Lower lobe of right lung (tissue), 2 donors: ENCODE measurements at regions not wholly inside any gene's neighbourhood (a gene's known extent, or its start where the extent isn't known, plus 50 kb on each side); places are given as distances from the start of the nearest gene placed in this dataset.
"Not testable (repeated sequence)": the region's sequence is repeated elsewhere in the genome, so short reads cannot be mapped to it uniquely, and the experiment has no call there.

ENCODE experiments used
- ATAC-seq, 2 donors: fragments of 200-7000 bp; cut with Tn5 transposase; one replicate each; pipeline ENCODE4 v1.9.1; 2020 to 2022; ENCODE audit warnings: mild to moderate bottlenecking in 2 of 2, moderate library complexity in 2 of 2
- DNase-seq: peaks from one replicate; pipeline ENCODE4 v3.0.0-alpha.2; 2020
- H3K27ac ChIP-seq: fragments of 200-600 bp; one replicate; pipeline ENCODE4 v1.8.0; 2022
- H3K27me3 ChIP-seq: fragments of 200-600 bp; one replicate; pipeline ENCODE4 v1.8.0; 2022; ENCODE audit warnings: low read depth
- H3K36me3 ChIP-seq: fragments of 200-600 bp; one replicate; pipeline ENCODE4 v1.8.0; 2022; ENCODE audit warnings: mild to moderate bottlenecking
- H3K4me1 ChIP-seq: fragments of 200-600 bp; one replicate; pipeline ENCODE4 v1.8.0; 2022
- H3K4me3 ChIP-seq: fragments of 200-600 bp; one replicate; pipeline ENCODE4 v1.8.0; 2022; ENCODE audit warnings: mild to moderate bottlenecking
- H3K9me3 ChIP-seq: fragments of 200-600 bp; one replicate; pipeline ENCODE4 v1.8.0; 2022
- CTCF ChIP-seq: fragments of 200-600 bp; IDR thresholded peaks from one replicate; pipeline ENCODE4 v1.8.0; 2022; ENCODE audit warnings: antibody characterized with exemption, mild to moderate bottlenecking
- intact Hi-C: fragments of 100-400 bp; cut with DNase I; formaldehyde crosslinking; loops from one replicate; pipeline ENCODE4 v1.11.0; 2022
- donor health status: DM: no; HTN: yes; CAD: no; lungs with severe emphysema.

GRCh38 chr4:45472490-45472889 is 651.4 kb downstream of the GABRG1 start:
- ATAC-seq (no peak), DNase-seq (no peak)
- no peaks in the 10 kb centered on the region for H3K27me3 ChIP-seq
- H3K9me3 ChIP-seq = no peaks in the 10 kb centered on the region
- no peak overlapping the region for H3K27ac ChIP-seq
- TF ChIP-seq CTCF = no peak
- no peaks in the 10 kb centered on the region for H3K4me1 ChIP-seq
- intact Hi-C loops = no loop called here
- no peaks in the 10 kb centered on the region for H3K36me3 ChIP-seq
- H3K4me3 ChIP-seq = no peak overlapping the region

- Histone ChIP-seq H3K27ac (no peak overlapping the region), H3K27me3 (no peaks in the 10 kb centered on the region), H3K9me3 (no peaks in the 10 kb centered on the region), H3K36me3 (no peaks in the 10 kb centered on the region), H3K4me1 (no peaks in the 10 kb centered on the region), H3K4me3 (no peak overlapping the region)
- intact Hi-C loops = no loop called here
- ATAC-seq = peak in 1 of 2 donors; percentile 35
- no peak for DNase-seq
- no peak for TF ChIP-seq CTCF
Measured at GRCh38 chr4:45471335-45471734, 652.5 kb downstream of the GABRG1 start.

- no peaks in the 10 kb centered on the region for H3K4me1 ChIP-seq
- H3K27ac ChIP-seq = no peak overlapping the region
- no peaks in the 10 kb centered on the region for H3K36me3 ChIP-seq
- TF ChIP-seq CTCF = no peak
- no peak for DNase-seq
- ATAC-seq = no peak
- H3K4me3 ChIP-seq = no peak overlapping the region
- no peaks in the 10 kb centered on the region for H3K27me3 ChIP-seq
- intact Hi-C loops = no loop called here
- no peaks in the 10 kb centered on the region for H3K9me3 ChIP-seq
Measured at GRCh38 chr4:45467157-45467556, 656.7 kb downstream of the GABRG1 start.

GRCh38 chr4:45460157-45460556 is 663.7 kb downstream of the GABRG1 start:
- H3K36me3 ChIP-seq, intact Hi-C loops, ATAC-seq, H3K9me3 ChIP-seq, H3K4me3 ChIP-seq, DNase-seq, H3K4me1 ChIP-seq, H3K27me3 ChIP-seq, H3K27ac ChIP-seq: not testable (repeated sequence)

GRCh38 chr4:45455217-45455616 is 668.6 kb downstream of the GABRG1 start:
- Histone ChIP-seq H3K4me3 (no peak overlapping the region), H3K36me3 (no peaks in the 10 kb centered on the region), H3K9me3 (no peaks in the 10 kb centered on the region), H3K4me1 (no peaks in the 10 kb centered on the region), H3K27ac (no peak overlapping the region), H3K27me3 (no peaks in the 10 kb centered on the region)
- DNase-seq (no peak), ATAC-seq (no peak)
- no peak for TF ChIP-seq CTCF
- intact Hi-C loops = no loop called here

GRCh38 chr4:45453258-45453853 is 670.5 kb downstream of the GABRG1 start:
- Histone ChIP-seq H3K4me3 (no peak overlapping the region), H3K36me3 (no peaks in the 10 kb centered on the region), H3K27ac (no peak overlapping the region), H3K4me1 (no peaks in the 10 kb centered on the region), H3K27me3 (no peaks in the 10 kb centered on the region), H3K9me3 (no peaks in the 10 kb centered on the region)
- TF ChIP-seq CTCF = peak; percentile 39
- intact Hi-C loops = no loop called here
- DNase-seq (no peak), ATAC-seq (peak; percentile 54 to 62)
